ENCODE measurements at regions not wholly inside any gene's neighbourhood (a gene's known extent, or its start where the extent isn't known, plus 50 kb on each side); places are given as distances from the start of the nearest gene placed in this dataset.

GRCh38 chr11:15815246-15816195, 540.8 kb downstream of the SOX6 start:
- Histone ChIP-seq H2BK15ac (ENCODE audit: low read depth, low read length) (no peak overlapping the region), H3T11ph (ENCODE audit: low read length) (no peak overlapping the region), H4K5ac (ENCODE audit: insufficient read length, low read depth, low read length) (no peak overlapping the region), H2BK5ac (ENCODE audit: insufficient read length, low read length) (no peak overlapping the region), H4K91ac (ENCODE audit: insufficient read length, low read depth, low read length) (no peak overlapping the region), H2BK120ac (ENCODE audit: low read depth, low read length, poor library complexity, severe bottlenecking) (no peak overlapping the region), H3K27ac (ENCODE audit: insufficient read length, low read depth, low read length) (no peak overlapping the region), H2BK20ac (ENCODE audit: low read depth, low read length, poor library complexity, severe bottlenecking) (no peak overlapping the region), H3K56ac (ENCODE audit: insufficient read length, low read depth, low read length) (no peak overlapping the region), H3K23me2 (ENCODE audit: insufficient read length, low read depth, low read length, poor library complexity, severe bottlenecking) (no peaks in the 10 kb centered on the region), H3K79me2 (ENCODE audit: insufficient read depth, low read length) (no peaks in the 10 kb centered on the region), H3K4ac (ENCODE audit: low read depth, low read length) (no peak overlapping the region), H2AK5ac (ENCODE audit: insufficient read length, low read length) (no peak overlapping the region), H3K14ac (ENCODE audit: insufficient read depth, low read length) (no peak overlapping the region), H3K9ac (ENCODE audit: extremely low read depth, insufficient read length, low read length) (no peak overlapping the region), H3K23ac (ENCODE audit: insufficient read length, low read depth, low read length) (no peak overlapping the region), H2BK12ac (ENCODE audit: insufficient read length, low read depth, low read length) (no peak overlapping the region), H2AFZ (ENCODE audit: low read length) (no peak overlapping the region), H3K4me2 (ENCODE audit: insufficient read depth, insufficient read length, low read length) (no peak overlapping the region), H3K4me1 (ENCODE audit: insufficient read depth, low read length) (no peaks in the 10 kb centered on the region), H4K8ac (replicated peaks; ENCODE audit: insufficient read length, low read depth, low read length) (no peak overlapping the region), H3K27me3 (ENCODE audit: insufficient read depth, low read length) (no peaks in the 10 kb centered on the region), H3K79me1 (ENCODE audit: insufficient read depth, low read depth, low read length, poor library complexity, severe bottlenecking) (no peaks in the 10 kb centered on the region), H3K18ac (ENCODE audit: insufficient read length, low read depth, low read length) (no peak overlapping the region), H3K9me3 (ENCODE audit: control insufficient read depth, low read depth, low read length) (no peaks in the 10 kb centered on the region), H4K20me1 (ENCODE audit: control insufficient read depth, insufficient read depth, insufficient read length) (no peaks in the 10 kb centered on the region)
- Mint-ChIP-seq H3K4me3 (no peak overlapping the region), H3K9me3 (no peaks in the 10 kb centered on the region), H3K27me3 (ENCODE audit: low read depth) (peaks cover 10% of the 10 kb centered on the region), H3K4me1 (no peaks in the 10 kb centered on the region), H3K27ac (no peak overlapping the region), H3K36me3 (ENCODE audit: insufficient read depth in 1 of 3, low read depth in 3 of 3) (no peaks in the 10 kb centered on the region)
- DNase-seq, result no peak
- no CpG with 5 or more reads among the region's 4 CpGs for WGBS (ENCODE audit: extremely low coverage, insufficient read length, low lambda C conversion rate)
- no peak for TF ChIP-seq CTCF (conservative IDR thresholded peaks at IDR 0.05)

Data from H9 (cell line).